ENCODE measurements at regions not wholly inside any gene's neighbourhood (a gene's known extent, or its start where the extent isn't known, plus 50 kb on each side); places are given as distances from the start of the nearest gene placed in this dataset.

DNA sequence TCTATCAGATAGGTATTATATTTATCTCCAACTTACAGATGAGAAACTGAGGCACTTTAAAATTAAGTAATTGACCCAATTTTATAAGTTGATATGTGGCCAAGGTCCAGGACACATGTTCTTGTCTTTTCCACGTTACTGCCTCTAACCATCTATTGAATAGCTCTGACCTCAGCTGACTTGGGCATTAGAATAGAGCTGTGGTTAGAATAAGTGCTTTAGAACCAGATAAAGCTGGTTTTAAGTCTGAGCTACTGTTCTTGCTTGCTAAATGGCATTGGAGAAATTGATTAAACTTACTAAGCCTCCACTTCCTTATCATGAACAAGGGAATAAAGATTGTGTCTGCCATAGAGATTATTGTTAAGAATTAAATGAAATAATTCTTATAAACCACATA lies 147.8 kb upstream of the DTNBP1 start:
- Histone ChIP-seq H3K27me3 (ENCODE audit: control insufficient read depth, insufficient read depth, low read length) (no peaks in the 10 kb centered on the region; the same call in 1 of the 2 replicates), H3K4me3 (ENCODE audit: low read depth in 2 of 2, low read length in 2 of 2) (no peak overlapping the region), H3K4me1 (ENCODE audit: control insufficient read depth, insufficient read depth, low read length) (no peaks in the 10 kb centered on the region), H3K27ac (ENCODE audit: low read length) (no peak overlapping the region), H3K36me3 (ENCODE audit: control insufficient read depth, insufficient read depth, low read length) (no peaks in the 10 kb centered on the region), H3K9me3 (ENCODE audit: control insufficient read depth, insufficient read depth, low read depth, low read length) (no peaks in the 10 kb centered on the region)
- BruUV-seq (replicated peaks): no TSS peak
- no peak for ATAC-seq
- TF ChIP-seq SIN3A (IDR thresholded peaks at IDR 0.05; ENCODE audit: borderline replicate concordance, insufficient read depth, low read depth, low read length): no peak
- TF ChIP-seq, protein P1, sequence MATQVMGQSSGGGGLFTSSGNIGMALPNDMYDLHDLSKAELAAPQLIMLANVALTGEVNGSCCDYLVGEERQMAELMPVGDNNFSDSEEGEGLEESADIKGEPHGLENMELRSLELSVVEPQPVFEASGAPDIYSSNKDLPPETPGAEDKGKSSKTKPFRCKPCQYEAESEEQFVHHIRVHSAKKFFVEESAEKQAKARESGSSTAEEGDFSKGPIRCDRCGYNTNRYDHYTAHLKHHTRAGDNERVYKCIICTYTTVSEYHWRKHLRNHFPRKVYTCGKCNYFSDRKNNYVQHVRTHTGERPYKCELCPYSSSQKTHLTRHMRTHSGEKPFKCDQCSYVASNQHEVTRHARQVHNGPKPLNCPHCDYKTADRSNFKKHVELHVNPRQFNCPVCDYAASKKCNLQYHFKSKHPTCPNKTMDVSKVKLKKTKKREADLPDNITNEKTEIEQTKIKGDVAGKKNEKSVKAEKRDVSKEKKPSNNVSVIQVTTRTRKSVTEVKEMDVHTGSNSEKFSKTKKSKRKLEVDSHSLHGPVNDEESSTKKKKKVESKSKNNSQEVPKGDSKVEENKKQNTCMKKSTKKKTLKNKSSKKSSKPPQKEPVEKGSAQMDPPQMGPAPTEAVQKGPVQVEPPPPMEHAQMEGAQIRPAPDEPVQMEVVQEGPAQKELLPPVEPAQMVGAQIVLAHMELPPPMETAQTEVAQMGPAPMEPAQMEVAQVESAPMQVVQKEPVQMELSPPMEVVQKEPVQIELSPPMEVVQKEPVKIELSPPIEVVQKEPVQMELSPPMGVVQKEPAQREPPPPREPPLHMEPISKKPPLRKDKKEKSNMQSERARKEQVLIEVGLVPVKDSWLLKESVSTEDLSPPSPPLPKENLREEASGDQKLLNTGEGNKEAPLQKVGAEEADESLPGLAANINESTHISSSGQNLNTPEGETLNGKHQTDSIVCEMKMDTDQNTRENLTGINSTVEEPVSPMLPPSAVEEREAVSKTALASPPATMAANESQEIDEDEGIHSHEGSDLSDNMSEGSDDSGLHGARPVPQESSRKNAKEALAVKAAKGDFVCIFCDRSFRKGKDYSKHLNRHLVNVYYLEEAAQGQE (IDR thresholded peaks at IDR 0.05; ENCODE audit: insufficient read depth in 1 of 2, low read depth in 2 of 2, low read length in 1 of 2): no peak
- TF ChIP-seq, protein P2, sequence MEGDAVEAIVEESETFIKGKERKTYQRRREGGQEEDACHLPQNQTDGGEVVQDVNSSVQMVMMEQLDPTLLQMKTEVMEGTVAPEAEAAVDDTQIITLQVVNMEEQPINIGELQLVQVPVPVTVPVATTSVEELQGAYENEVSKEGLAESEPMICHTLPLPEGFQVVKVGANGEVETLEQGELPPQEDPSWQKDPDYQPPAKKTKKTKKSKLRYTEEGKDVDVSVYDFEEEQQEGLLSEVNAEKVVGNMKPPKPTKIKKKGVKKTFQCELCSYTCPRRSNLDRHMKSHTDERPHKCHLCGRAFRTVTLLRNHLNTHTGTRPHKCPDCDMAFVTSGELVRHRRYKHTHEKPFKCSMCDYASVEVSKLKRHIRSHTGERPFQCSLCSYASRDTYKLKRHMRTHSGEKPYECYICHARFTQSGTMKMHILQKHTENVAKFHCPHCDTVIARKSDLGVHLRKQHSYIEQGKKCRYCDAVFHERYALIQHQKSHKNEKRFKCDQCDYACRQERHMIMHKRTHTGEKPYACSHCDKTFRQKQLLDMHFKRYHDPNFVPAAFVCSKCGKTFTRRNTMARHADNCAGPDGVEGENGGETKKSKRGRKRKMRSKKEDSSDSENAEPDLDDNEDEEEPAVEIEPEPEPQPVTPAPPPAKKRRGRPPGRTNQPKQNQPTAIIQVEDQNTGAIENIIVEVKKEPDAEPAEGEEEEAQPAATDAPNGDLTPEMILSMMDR (IDR thresholded peaks at IDR 0.05): no peak
- TF ChIP-seq TCF7L2 (IDR thresholded peaks at IDR 0.05; ENCODE audit: low read depth, low read length): no peak
- no peak for TF ChIP-seq POLR2AphosphoS5 (IDR thresholded peaks at IDR 0.05; ENCODE audit: low read depth, low read length)
- intact Hi-C loops (cut with micrococcal nuclease; ENCODE audit: unreplicated experiment): no loop called here
- DNase-seq (ENCODE audit: low read depth, low spot score): no peak
- in situ Hi-C loops (cut with HindIII; ENCODE audit: low pct_unique_long_range_greater_than_20kb, low sequenced_read_pairs): no loop called here
- CTCF ChIA-PET: no interaction called here
- POLR2A ChIA-PET: no interaction called here

DNA sequence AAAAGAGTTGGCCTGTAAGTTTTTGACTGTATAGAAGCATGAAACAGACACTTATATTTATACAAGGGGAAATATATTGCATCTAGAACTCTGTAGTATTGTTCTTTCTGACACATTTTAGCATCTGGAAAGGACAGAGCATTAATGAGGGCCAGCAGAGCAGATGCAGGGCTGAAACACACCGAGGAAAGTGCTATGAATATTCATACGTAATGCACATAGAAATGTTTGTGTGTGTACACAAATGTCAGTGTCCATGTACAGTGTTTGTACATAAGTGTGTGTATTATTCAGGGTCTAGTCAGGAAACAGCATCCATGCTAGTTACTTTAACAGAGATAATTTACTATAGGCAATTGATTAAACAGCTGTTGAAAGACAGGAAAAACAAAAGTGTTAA lies 146.5 kb upstream of the DTNBP1 start:
- H3K27me3 ChIP-seq (ENCODE audit: control insufficient read depth, insufficient read depth, low read length): no peaks in the 10 kb centered on the region; the same call in 1 of the 2 replicates
- no peak for DNase-seq (ENCODE audit: low read depth, low spot score)
- in situ Hi-C loops (cut with HindIII; ENCODE audit: low pct_unique_long_range_greater_than_20kb, low sequenced_read_pairs): no loop called here
- no peaks in the 10 kb centered on the region for H3K9me3 ChIP-seq (ENCODE audit: control insufficient read depth, insufficient read depth, low read depth, low read length)
- BruUV-seq (replicated peaks): no TSS peak
- ChIA-PET POLR2A (no interaction called here), CTCF (no interaction called here)
- TF ChIP-seq POLR2AphosphoS5 (IDR thresholded peaks at IDR 0.05; ENCODE audit: low read depth, low read length) (no peak), TCF7L2 (IDR thresholded peaks at IDR 0.05; ENCODE audit: low read depth, low read length) (no peak), SIN3A (IDR thresholded peaks at IDR 0.05; ENCODE audit: borderline replicate concordance, insufficient read depth, low read depth, low read length) (no peak)
- TF ChIP-seq, protein P1 (IDR thresholded peaks at IDR 0.05; ENCODE audit: insufficient read depth in 1 of 2, low read depth in 2 of 2, low read length in 1 of 2): no peak
- TF ChIP-seq, protein P2 (IDR thresholded peaks at IDR 0.05): no peak
- no peak overlapping the region for H3K4me3 ChIP-seq (ENCODE audit: low read depth in 2 of 2, low read length in 2 of 2)
- intact Hi-C loops (cut with micrococcal nuclease; ENCODE audit: unreplicated experiment): no loop called here
- no peak for ATAC-seq
- H3K4me1 ChIP-seq (ENCODE audit: control insufficient read depth, insufficient read depth, low read length): no peaks in the 10 kb centered on the region
- no peaks in the 10 kb centered on the region for H3K36me3 ChIP-seq (ENCODE audit: control insufficient read depth, insufficient read depth, low read length)
- no peak overlapping the region for H3K27ac ChIP-seq (ENCODE audit: low read length)

All from Panc1 (cell line).